Activated T-cell treated with anti-CD3 and anti-CD28 coated beads, Interleukin-2, amount 50 U/mL, for 4 hours (primary cell): ENCODE measurements at regions not wholly inside any gene's neighbourhood (a gene's known extent, or its start where the extent isn't known, plus 50 kb on each side); places are given as distances from the start of the nearest gene placed in this dataset.

Experiments
- ATAC-seq, 2 donors: fragments of 200-7000 bp; cut with Tn5 transposase; one replicate each; pipeline ENCODE4 v1.10.0; 2021
- DNase-seq: peaks from one replicate; pipeline ENCODE4 v3.0.0-alpha.2; 2020
- H3K27me3 Mint-ChIP-seq: one replicate; pipeline ENCODE4 v1.8.0; 2021; ENCODE audit warnings: low read depth, mixed read lengths
- H3K36me3 Mint-ChIP-seq: one replicate; pipeline ENCODE4 v1.8.0; 2022; ENCODE audit warnings: mixed read lengths; ENCODE audit not compliant: insufficient read depth
- H3K4me1 Mint-ChIP-seq: one replicate; pipeline ENCODE4 v1.8.0; 2021; ENCODE audit warnings: low read depth, mixed read lengths
- H3K4me3 Mint-ChIP-seq: one replicate; pipeline ENCODE4 v1.8.0; 2021; ENCODE audit warnings: mild to moderate bottlenecking, moderate library complexity, mixed read lengths
- H3K9me3 Mint-ChIP-seq: one replicate; pipeline ENCODE4 v1.8.0; 2021; ENCODE audit warnings: mixed read lengths

- Mint-ChIP-seq H3K9me3 (peaks cover 5% of the 10 kb centered on the region), H3K4me1 (no peaks in the 10 kb centered on the region), H3K4me3 (no peak overlapping the region), H3K27me3 (no peaks in the 10 kb centered on the region), H3K36me3 (no peaks in the 10 kb centered on the region)
- ATAC-seq (no peak), DNase-seq (no peak)
These were observed 576.9 kb downstream of the CMPK2 start for GRCh38 chr2:6288791-6289190.

- peaks cover 5% of the 10 kb centered on the region for H3K9me3 Mint-ChIP-seq
- DNase-seq = no peak
- no peaks in the 10 kb centered on the region for H3K27me3 Mint-ChIP-seq
- H3K4me1 Mint-ChIP-seq = no peaks in the 10 kb centered on the region
- H3K4me3 Mint-ChIP-seq = no peak overlapping the region
- H3K36me3 Mint-ChIP-seq = no peaks in the 10 kb centered on the region
- no peak for ATAC-seq
These were observed 575.3 kb downstream of the CMPK2 start for GRCh38 chr2:6290217-6291015.

- Mint-ChIP-seq H3K9me3 (peaks cover 5% of the 10 kb centered on the region), H3K27me3 (peaks cover 3% of the 10 kb centered on the region), H3K4me3 (no peak overlapping the region), H3K4me1 (no peaks in the 10 kb centered on the region), H3K36me3 (no peaks in the 10 kb centered on the region)
- no peak for ATAC-seq
- no peak for DNase-seq
These were observed 570.9 kb downstream of the CMPK2 start for GRCh38 chr2:6294791-6295190.

GRCh38 chr2:6297238-6297637 is 568.5 kb downstream of the CMPK2 start:
- no peaks in the 10 kb centered on the region for H3K9me3 Mint-ChIP-seq
- ATAC-seq (no peak), DNase-seq (no peak)
- peaks cover 3% of the 10 kb centered on the region for H3K27me3 Mint-ChIP-seq
- no peak overlapping the region for H3K4me3 Mint-ChIP-seq
- H3K4me1 Mint-ChIP-seq = no peaks in the 10 kb centered on the region
- H3K36me3 Mint-ChIP-seq = no peaks in the 10 kb centered on the region

- no peaks in the 10 kb centered on the region for H3K4me1 Mint-ChIP-seq
- H3K4me3 Mint-ChIP-seq = no peak overlapping the region
- H3K9me3 Mint-ChIP-seq = peaks cover 3% of the 10 kb centered on the region
- peaks cover 3% of the 10 kb centered on the region for H3K27me3 Mint-ChIP-seq
- ATAC-seq = no peak
- H3K36me3 Mint-ChIP-seq = no peaks in the 10 kb centered on the region
- DNase-seq = no peak
These were observed 564.3 kb downstream of the CMPK2 start for GRCh38 chr2:6301426-6301825.

GRCh38 chr2:6308986-6309385 is 556.7 kb downstream of the CMPK2 start:
- DNase-seq (no peak), ATAC-seq (no peak)
- H3K36me3 Mint-ChIP-seq = no peaks in the 10 kb centered on the region

GRCh38 chr2:6309415-6310255 is 556.1 kb downstream of the CMPK2 start:
- H3K27me3 Mint-ChIP-seq = no peaks in the 10 kb centered on the region
- peaks cover 7% of the 10 kb centered on the region for H3K9me3 Mint-ChIP-seq
- DNase-seq (no peak), ATAC-seq (no peak)
- H3K36me3 Mint-ChIP-seq = no peaks in the 10 kb centered on the region
- H3K4me3 Mint-ChIP-seq = no peak overlapping the region
- H3K4me1 Mint-ChIP-seq = no peaks in the 10 kb centered on the region

More at GRCh38 chr2:6308986-6309385, 556.7 kb downstream of the CMPK2 start:
- Mint-ChIP-seq H3K4me1 (no peaks in the 10 kb centered on the region), H3K9me3 (peaks cover 7% of the 10 kb centered on the region), H3K4me3 (no peak overlapping the region), H3K27me3 (no peaks in the 10 kb centered on the region)

GRCh38 chr2:6310256-6311215 is 555.2 kb downstream of the CMPK2 start:
- H3K36me3 Mint-ChIP-seq = no peaks in the 10 kb centered on the region
- H3K4me3 Mint-ChIP-seq = no peak overlapping the region
- H3K4me1 Mint-ChIP-seq = no peaks in the 10 kb centered on the region
- H3K27me3 Mint-ChIP-seq = no peaks in the 10 kb centered on the region
- ATAC-seq (no peak), DNase-seq (no peak)
- H3K9me3 Mint-ChIP-seq = peaks cover 7% of the 10 kb centered on the region

- Mint-ChIP-seq H3K27me3 (no peaks in the 10 kb centered on the region), H3K4me3 (no peak overlapping the region), H3K36me3 (no peaks in the 10 kb centered on the region), H3K9me3 (peaks cover 4% of the 10 kb centered on the region), H3K4me1 (no peaks in the 10 kb centered on the region)
- ATAC-seq = no peak
- no peak for DNase-seq
These were observed 553.3 kb downstream of the CMPK2 start for GRCh38 chr2:6312367-6312766.

- Mint-ChIP-seq H3K36me3 (no peaks in the 10 kb centered on the region), H3K9me3 (peaks cover 7% of the 10 kb centered on the region), H3K27me3 (no peaks in the 10 kb centered on the region), H3K4me1 (no peaks in the 10 kb centered on the region), H3K4me3 (no peak overlapping the region)
- DNase-seq = no peak
- no peak for ATAC-seq
These were observed 551.3 kb downstream of the CMPK2 start for GRCh38 chr2:6314218-6314960.

- H3K36me3 Mint-ChIP-seq = no peaks in the 10 kb centered on the region
- H3K4me1 Mint-ChIP-seq = no peaks in the 10 kb centered on the region
- H3K9me3 Mint-ChIP-seq = peaks cover 18% of the 10 kb centered on the region
- DNase-seq (no peak), ATAC-seq (no peak)
- H3K4me3 Mint-ChIP-seq = no peak overlapping the region
- H3K27me3 Mint-ChIP-seq = no peaks in the 10 kb centered on the region
These were observed 540.1 kb downstream of the CMPK2 start for GRCh38 chr2:6325616-6326015.

- Mint-ChIP-seq H3K27me3 (no peaks in the 10 kb centered on the region), H3K4me3 (no peak overlapping the region), H3K9me3 (peaks cover 13% of the 10 kb centered on the region), H3K36me3 (no peaks in the 10 kb centered on the region), H3K4me1 (no peaks in the 10 kb centered on the region)
- ATAC-seq (no peak), DNase-seq (no peak)
These were observed 538.7 kb downstream of the CMPK2 start for GRCh38 chr2:6326958-6327357.

- ATAC-seq (no peak), DNase-seq (no peak)
- H3K9me3 Mint-ChIP-seq = peaks cover 6% of the 10 kb centered on the region
- H3K36me3 Mint-ChIP-seq = no peaks in the 10 kb centered on the region
- no peaks in the 10 kb centered on the region for H3K4me1 Mint-ChIP-seq
- H3K27me3 Mint-ChIP-seq = no peaks in the 10 kb centered on the region
- no peak overlapping the region for H3K4me3 Mint-ChIP-seq
These were observed 528.8 kb downstream of the CMPK2 start for GRCh38 chr2:6336752-6337471.
